ENCODE measurements at regions not wholly inside any gene's neighbourhood (a gene's known extent, or its start where the extent isn't known, plus 50 kb on each side); places are given as distances from the start of the nearest gene placed in this dataset.

DNA sequence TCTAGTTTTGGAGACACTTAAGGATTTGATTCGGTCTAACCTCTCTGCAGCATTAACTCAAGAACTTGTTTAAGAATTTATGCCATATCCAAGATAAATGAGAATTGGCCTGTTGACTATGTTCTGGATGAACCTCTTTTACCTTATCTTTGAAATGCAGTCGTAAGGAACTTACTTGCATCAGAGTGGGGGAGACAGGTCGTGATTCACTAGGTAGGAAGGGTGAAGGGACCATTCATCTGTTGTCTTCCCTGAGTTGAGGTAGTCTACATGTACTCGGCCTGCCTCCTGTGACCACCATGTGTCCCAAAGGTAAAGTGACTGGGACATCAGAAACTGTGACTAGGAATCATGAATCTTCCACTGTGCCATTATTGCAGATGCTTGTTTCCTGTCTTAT is 248.0 kb upstream of the P2RY1 start:
- Histone ChIP-seq H3K27ac (no peak overlapping the region), H3K9me3 (no peaks in the 10 kb centered on the region), H3K4me1 (no peaks in the 10 kb centered on the region), H3K36me3 (no peaks in the 10 kb centered on the region), H3K27me3 (no peaks in the 10 kb centered on the region), H3K4me3 (no peak overlapping the region)
- TF ChIP-seq EP300 (IDR thresholded peaks at IDR 0.05; ENCODE audit: low read depth) = no peak
- no peak for DNase-seq
- WGBS, 2 donors (ENCODE audit: low coverage in 1 of 2) = 89 to 98% methylated on average over 4 of the region's 4 CpGs
- in situ Hi-C loops (cut with MboI; ENCODE audit: low pct_ligation_motif_present in 1 of 4, low pct_unique_long_range_greater_than_20kb in 1 of 4, low sequenced_read_pairs in 3 of 4) (no loop called here), intact Hi-C loops (cut with DNase I; ENCODE audit: low total_unique reads) (no loop called here)

DNA sequence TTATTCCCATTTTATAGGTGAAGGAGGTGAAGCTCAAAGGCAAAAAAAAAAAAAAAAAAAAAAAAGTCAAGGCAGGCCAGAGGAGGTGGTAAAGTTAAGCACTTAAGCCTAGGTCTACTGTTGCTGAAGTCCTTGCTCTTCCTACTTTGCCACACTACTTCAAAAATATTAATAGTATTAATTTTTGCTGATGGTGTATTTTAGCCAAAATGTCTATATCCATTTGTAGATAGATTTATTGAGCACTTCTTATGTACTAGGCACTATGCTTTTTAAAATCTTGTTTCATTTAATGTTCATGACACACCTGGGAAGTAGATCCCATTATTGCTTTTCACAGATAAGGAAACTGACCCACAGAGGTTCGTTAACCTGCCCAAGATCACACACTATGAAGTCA is 247.1 kb upstream of the P2RY1 start:
- H3K27ac ChIP-seq = no peak overlapping the region
- H3K4me3 ChIP-seq = no peak overlapping the region
- no peaks in the 10 kb centered on the region for H3K4me1 ChIP-seq
- no peaks in the 10 kb centered on the region for H3K36me3 ChIP-seq
- in situ Hi-C loops (cut with MboI; ENCODE audit: low pct_ligation_motif_present in 1 of 4, low pct_unique_long_range_greater_than_20kb in 1 of 4, low sequenced_read_pairs in 3 of 4) (no loop called here), intact Hi-C loops (cut with DNase I; ENCODE audit: low total_unique reads) (no loop called here)
- H3K9me3 ChIP-seq = no peaks in the 10 kb centered on the region
- WGBS, 2 donors (ENCODE audit: low coverage in 1 of 2) = 59 to 80% methylated on average over 1 of the region's 1 CpG
- DNase-seq = no peak
- TF ChIP-seq, protein P1, sequence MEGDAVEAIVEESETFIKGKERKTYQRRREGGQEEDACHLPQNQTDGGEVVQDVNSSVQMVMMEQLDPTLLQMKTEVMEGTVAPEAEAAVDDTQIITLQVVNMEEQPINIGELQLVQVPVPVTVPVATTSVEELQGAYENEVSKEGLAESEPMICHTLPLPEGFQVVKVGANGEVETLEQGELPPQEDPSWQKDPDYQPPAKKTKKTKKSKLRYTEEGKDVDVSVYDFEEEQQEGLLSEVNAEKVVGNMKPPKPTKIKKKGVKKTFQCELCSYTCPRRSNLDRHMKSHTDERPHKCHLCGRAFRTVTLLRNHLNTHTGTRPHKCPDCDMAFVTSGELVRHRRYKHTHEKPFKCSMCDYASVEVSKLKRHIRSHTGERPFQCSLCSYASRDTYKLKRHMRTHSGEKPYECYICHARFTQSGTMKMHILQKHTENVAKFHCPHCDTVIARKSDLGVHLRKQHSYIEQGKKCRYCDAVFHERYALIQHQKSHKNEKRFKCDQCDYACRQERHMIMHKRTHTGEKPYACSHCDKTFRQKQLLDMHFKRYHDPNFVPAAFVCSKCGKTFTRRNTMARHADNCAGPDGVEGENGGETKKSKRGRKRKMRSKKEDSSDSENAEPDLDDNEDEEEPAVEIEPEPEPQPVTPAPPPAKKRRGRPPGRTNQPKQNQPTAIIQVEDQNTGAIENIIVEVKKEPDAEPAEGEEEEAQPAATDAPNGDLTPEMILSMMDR (IDR thresholded peaks at IDR 0.05) = no peak
- TF ChIP-seq EP300 (IDR thresholded peaks at IDR 0.05; ENCODE audit: low read depth) (no peak), POLR2A (IDR thresholded peaks at IDR 0.05) (no peak), POLR2AphosphoS5 (IDR thresholded peaks at IDR 0.05) (no peak)
- H3K27me3 ChIP-seq = no peaks in the 10 kb centered on the region

DNA sequence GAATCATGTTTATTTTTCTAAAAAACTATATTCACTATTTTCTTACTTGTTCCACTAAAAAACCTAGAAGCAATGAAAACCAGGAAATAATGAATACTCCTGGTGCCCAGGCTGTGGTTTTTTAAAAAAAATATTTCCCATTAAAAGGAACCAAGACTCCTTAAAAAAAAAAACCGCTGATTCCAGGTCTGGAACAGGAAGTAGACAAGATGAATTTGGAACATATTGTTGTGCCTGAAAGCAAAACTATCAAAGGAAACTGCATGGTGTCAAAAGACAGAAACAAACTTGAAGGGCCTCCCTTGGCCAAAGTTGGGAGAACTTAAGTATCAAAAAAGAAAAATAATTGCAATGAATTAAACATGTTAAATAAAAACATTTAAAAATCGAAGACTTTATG is 245.3 kb upstream of the P2RY1 start:
- Histone ChIP-seq H3K36me3 (no peaks in the 10 kb centered on the region), H3K9me3 (no peaks in the 10 kb centered on the region), H3K4me1 (no peaks in the 10 kb centered on the region), H3K4me3 (no peak overlapping the region), H3K27me3 (no peaks in the 10 kb centered on the region), H3K27ac (no peak overlapping the region)
- in situ Hi-C loops (cut with MboI; ENCODE audit: low pct_ligation_motif_present in 1 of 4, low pct_unique_long_range_greater_than_20kb in 1 of 4, low sequenced_read_pairs in 3 of 4) (no loop called here), intact Hi-C loops (cut with DNase I; ENCODE audit: low total_unique reads) (no loop called here)
- no peak for DNase-seq
- TF ChIP-seq POLR2AphosphoS5 (IDR thresholded peaks at IDR 0.05) (no peak), EP300 (IDR thresholded peaks at IDR 0.05; ENCODE audit: low read depth) (no peak), POLR2A (IDR thresholded peaks at IDR 0.05) (no peak)
- TF ChIP-seq, protein P1 (IDR thresholded peaks at IDR 0.05) = no peak
- 47 to 52% methylated on average over 2 of the region's 2 CpGs for WGBS, 2 donors (ENCODE audit: low coverage in 1 of 2)

DNA sequence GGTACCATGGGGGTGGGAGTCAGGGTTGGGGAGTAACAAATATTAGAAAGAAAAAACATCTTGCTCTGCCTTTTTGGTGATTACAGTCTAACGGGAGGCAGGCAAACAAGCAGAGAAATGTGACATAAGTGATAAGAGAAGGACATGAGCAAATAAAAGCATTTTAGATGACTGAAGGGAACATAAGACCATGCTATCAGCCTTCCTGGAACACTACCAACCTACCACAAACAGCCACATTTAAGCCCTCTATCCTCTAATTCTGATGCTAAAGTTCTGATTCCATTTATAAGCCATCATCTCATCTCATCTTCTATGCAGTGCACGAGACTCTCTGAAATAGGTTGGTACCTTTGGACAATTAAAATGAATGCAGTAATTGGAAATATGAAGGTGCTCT is 243.4 kb upstream of the P2RY1 start:
- Histone ChIP-seq H3K27ac (no peak overlapping the region), H3K4me3 (no peak overlapping the region), H3K36me3 (no peaks in the 10 kb centered on the region), H3K27me3 (no peaks in the 10 kb centered on the region), H3K9me3 (no peaks in the 10 kb centered on the region), H3K4me1 (peaks cover 0 to 13% (median 9%) of the 10 kb centered on the region in 4 donors)
- WGBS, 2 donors (ENCODE audit: low coverage in 1 of 2) = 35% methylated on average over 2 of the region's 2 CpGs; no CpG with 5 or more reads in 1 of the 2 donors
- intact Hi-C loops (cut with DNase I; ENCODE audit: low total_unique reads) = no loop called here
- in situ Hi-C loops (cut with MboI; ENCODE audit: low pct_ligation_motif_present in 1 of 4, low pct_unique_long_range_greater_than_20kb in 1 of 4, low sequenced_read_pairs in 3 of 4) = no loop called here
- TF ChIP-seq POLR2AphosphoS5 (IDR thresholded peaks at IDR 0.05) = no peak
- TF ChIP-seq POLR2A (IDR thresholded peaks at IDR 0.05) = no peak
- TF ChIP-seq EP300 (IDR thresholded peaks at IDR 0.05; ENCODE audit: low read depth) = no peak
- TF ChIP-seq, protein P1 (IDR thresholded peaks at IDR 0.05) = no peak
- DNase-seq = no peak

DNA sequence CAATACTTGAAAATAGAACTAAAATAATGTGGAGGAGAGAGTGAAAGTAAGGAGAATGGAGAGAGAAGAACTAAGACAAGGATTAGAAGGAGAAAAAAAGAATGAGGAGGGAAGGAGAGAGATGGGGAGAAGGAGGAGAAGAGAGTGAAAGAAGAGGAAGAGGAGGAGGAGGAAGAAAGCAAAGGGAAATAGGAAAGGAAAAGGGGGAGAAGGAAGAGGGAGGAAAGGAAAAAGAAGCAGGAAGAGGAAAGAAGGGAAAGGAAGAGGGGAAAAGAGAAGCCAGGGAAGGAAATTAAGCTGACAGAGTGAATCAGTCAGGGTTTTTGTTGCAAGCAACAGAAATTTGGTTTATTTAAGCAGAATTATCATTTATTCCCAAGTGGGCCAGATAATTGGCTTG is 241.7 kb upstream of the P2RY1 start:
- DNase-seq = no peak
- Histone ChIP-seq H3K27me3 (no peaks in the 10 kb centered on the region), H3K27ac (no peak overlapping the region), H3K9me3 (no peaks in the 10 kb centered on the region), H3K4me1 (peaks cover 0 to 18% (median 15%) of the 10 kb centered on the region in 4 donors), H3K36me3 (no peaks in the 10 kb centered on the region), H3K4me3 (no peak overlapping the region)
- intact Hi-C loops (cut with DNase I; ENCODE audit: low total_unique reads) (no loop called here), in situ Hi-C loops (cut with MboI; ENCODE audit: low pct_ligation_motif_present in 1 of 4, low pct_unique_long_range_greater_than_20kb in 1 of 4, low sequenced_read_pairs in 3 of 4) (no loop called here)
- TF ChIP-seq, protein P1 (IDR thresholded peaks at IDR 0.05) = no peak
- no peak for TF ChIP-seq EP300 (IDR thresholded peaks at IDR 0.05; ENCODE audit: low read depth)
- no peak for TF ChIP-seq POLR2A (IDR thresholded peaks at IDR 0.05)

All from transverse colon (tissue), 4 donors.